Hematopoietic multipotent progenitor cell (in vitro differentiated cells): ENCODE measurements at regions not wholly inside any gene's neighbourhood (a gene's known extent, or its start where the extent isn't known, plus 50 kb on each side); places are given as distances from the start of the nearest gene placed in this dataset. TPM values are rescaled to one million over a fixed set of nuclear protein-coding genes. Genes with fewer than 3 reads are reported as not detected.

Experiments
- small RNA-seq: library from RNA; depleted of rRNA; stranded (forward); fragments of <200 nt; gene quantifications from one replicate; pipeline ENCODE3, GENCODE V24; 2012

Small RNAs in the stretch of these regions (small RNA-seq; reads per million reads assigned to genes)
- not detected for gene RN7SKP228
